ENCODE measurements at regions not wholly inside any gene's neighbourhood (a gene's known extent, or its start where the extent isn't known, plus 50 kb on each side); places are given as distances from the start of the nearest gene placed in this dataset.

- no peak for TF ChIP-seq ZBTB33 (IDR thresholded peaks at IDR 0.05; ENCODE audit: borderline replicate concordance, low read depth)
- TF ChIP-seq TCF12 (IDR thresholded peaks at IDR 0.05), result no peak
- TF ChIP-seq EZH2phosphoT487 (IDR thresholded peaks at IDR 0.05; ENCODE audit: borderline replicate concordance, low read depth), result no peak
- TF ChIP-seq FOSL2 (IDR thresholded peaks at IDR 0.05; ENCODE audit: borderline replicate concordance, low read depth), result no peak
- CTCF ChIA-PET, result interaction anchor here (0.6 to 35.0 kb wide), 7 partner anchors 12 to 172 kb away, joined by 3 to 827 read pairs (median 47); partner anchors contain the start of gene NAV1
Observed at GRCh38 chr1:201707027-201707426, 121.9 kb upstream of the IPO9 start.

GRCh38 chr1:201707656-201708055 lies 121.3 kb upstream of the IPO9 start:
- H3F3A ChIP-seq (replicated peaks; ENCODE audit: insufficient read depth), result peaks cover 65% of the 10 kb centered on the region
- no peaks in the 10 kb centered on the region for H3K9me2 ChIP-seq
- peaks cover 31 to 73% of the 10 kb centered on the region in 2 experiments for H3K4me1 ChIP-seq (ENCODE audit: control insufficient read depth in 1 of 2, insufficient read depth in 2 of 2, low read depth in 1 of 2, low read length in 1 of 2)
- H3K9ac ChIP-seq, result no peak overlapping the region; the same call in 1 of the 2 replicates
- H3K79me2 ChIP-seq (ENCODE audit: insufficient read depth), result peaks cover 96% of the 10 kb centered on the region
- H2AFZ ChIP-seq (ENCODE audit: low read depth), result no peak overlapping the region
- 58% methylated on average over 2 of the region's 2 CpGs for WGBS (ENCODE audit: low lambda C conversion rate)
- H3K36me3 ChIP-seq (replicated peaks in 1 of 2; ENCODE audit: control insufficient read depth in 1 of 2, insufficient read depth in 2 of 2, low read length in 1 of 2), result peaks cover 3 to 22% of the 10 kb centered on the region in 2 experiments
- no peak overlapping the region for H3K4me3 ChIP-seq (ENCODE audit: low read depth in 2 of 2, low read length in 1 of 2)
- CTCF ChIA-PET, result interaction anchor here (0.6 to 35.0 kb wide), 10 partner anchors 12 to 172 kb away, joined by 3 to 827 read pairs (median 24); partner anchors contain the start of genes IPO9 and NAV1
- TF ChIP-seq RFX5 (IDR thresholded peaks at IDR 0.05; ENCODE audit: low read length), result no peak
- TF ChIP-seq ELF1 (IDR thresholded peaks at IDR 0.05), result no peak
- TF ChIP-seq PBX3 (IDR thresholded peaks at IDR 0.05), result no peak
- TF ChIP-seq GABPA (IDR thresholded peaks at IDR 0.05; ENCODE audit: low read depth), result no peak
- TF ChIP-seq ZBTB33 (IDR thresholded peaks at IDR 0.05; ENCODE audit: borderline replicate concordance, low read depth), result no peak
- no peak for TF ChIP-seq NRF1 (IDR thresholded peaks at IDR 0.05; ENCODE audit: low read depth, low read length)
- TF ChIP-seq JUND (IDR thresholded peaks at IDR 0.05), result no peak
- TF ChIP-seq CHD2 (IDR thresholded peaks at IDR 0.05; ENCODE audit: low read length, partially characterized antibody), result no peak
- no peak for TF ChIP-seq TCF12 (IDR thresholded peaks at IDR 0.05)
- no peak for TF ChIP-seq USF1 (IDR thresholded peaks at IDR 0.05; ENCODE audit: borderline replicate concordance, low read depth)
- H3K9me3 ChIP-seq, result no peaks in the 10 kb centered on the region
- H3K4me2 ChIP-seq, result no peak overlapping the region; the same call in 1 of the 2 replicates
- no peaks in the 10 kb centered on the region for H3K27me3 ChIP-seq (ENCODE audit: insufficient read depth)
- no peak for DNase-seq
- H4K20me1 ChIP-seq (ENCODE audit: insufficient read depth), result peaks cover 8% of the 10 kb centered on the region; the same call in 1 of the 2 replicates
- H3K27ac ChIP-seq (ENCODE audit: low read depth in 2 of 2, low read length in 1 of 2), result peak overlapping the region in 1 of 2 experiments; percentile 98; a peak in 3 of 4 replicates
- POLR2A ChIA-PET, result no interaction called here

More at GRCh38 chr1:201707027-201707426, 121.9 kb upstream of the IPO9 start:
- H3K9me3 ChIP-seq, result no peaks in the 10 kb centered on the region
- POLR2A ChIA-PET, result no interaction called here
- WGBS (ENCODE audit: low lambda C conversion rate), result 91% methylated on average over 7 of the region's 7 CpGs
- H3K27ac ChIP-seq (ENCODE audit: low read depth in 2 of 2, low read length in 1 of 2), result peak overlapping the region in 1 of 2 experiments; percentile 98; a peak in 2 of 4 replicates
- no peak overlapping the region; the same call in 1 of the 2 replicates for H3K9ac ChIP-seq
- no peaks in the 10 kb centered on the region for H3K9me2 ChIP-seq
- H4K20me1 ChIP-seq (ENCODE audit: insufficient read depth), result peaks cover 9% of the 10 kb centered on the region
- H3K27me3 ChIP-seq (ENCODE audit: insufficient read depth), result no peaks in the 10 kb centered on the region
- H3K79me2 ChIP-seq (ENCODE audit: insufficient read depth), result peaks cover 99% of the 10 kb centered on the region
- DNase-seq, result no peak
- H3K36me3 ChIP-seq (replicated peaks in 1 of 2; ENCODE audit: control insufficient read depth in 1 of 2, insufficient read depth in 2 of 2, low read length in 1 of 2), result peaks cover 3 to 25% of the 10 kb centered on the region in 2 experiments
- peaks cover 64% of the 10 kb centered on the region for H3F3A ChIP-seq (replicated peaks; ENCODE audit: insufficient read depth)
- H3K4me1 ChIP-seq (ENCODE audit: control insufficient read depth in 1 of 2, insufficient read depth in 2 of 2, low read depth in 1 of 2, low read length in 1 of 2), result peaks cover 31 to 71% of the 10 kb centered on the region in 2 experiments
- no peak overlapping the region for H3K4me3 ChIP-seq (ENCODE audit: low read depth in 2 of 2, low read length in 1 of 2)
- H3K4me2 ChIP-seq, result no peak overlapping the region
- H2AFZ ChIP-seq (ENCODE audit: low read depth), result no peak overlapping the region
